NOMO-1 (cell line): ENCODE measurements at regions not wholly inside any gene's neighbourhood (a gene's known extent, or its start where the extent isn't known, plus 50 kb on each side); places are given as distances from the start of the nearest gene placed in this dataset.

Experiments used
- DNase-seq, 2 experiments: peaks; one replicate each; lab custom pipeline; 2025; ENCODE audit not compliant: unreplicated experiment in 2 of 2; lab: John Stamatoyannopoulos, UW

- no peak for DNase-seq
These were observed 140.5 kb upstream of the HNRNPA3 start for GRCh38 chr2:177072090-177072489.

DNA sequence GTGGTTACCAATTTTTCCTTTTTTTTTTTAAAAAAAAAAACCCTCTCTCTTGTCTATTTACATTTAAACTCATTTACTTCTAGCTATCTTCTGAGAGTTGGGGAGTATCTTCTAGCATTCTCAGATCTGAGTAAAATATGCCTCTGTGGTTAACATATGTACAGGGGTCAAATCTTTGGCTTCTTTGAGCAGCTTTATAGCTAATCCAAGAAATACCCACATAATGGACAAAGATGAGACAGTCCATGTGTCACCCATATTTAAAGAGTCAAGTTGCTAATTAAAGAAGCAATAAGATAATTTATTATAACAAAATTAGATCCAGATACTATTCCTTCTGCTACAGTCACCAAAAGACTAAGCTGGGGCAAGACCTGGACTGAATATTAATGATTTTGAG is 139.0 kb upstream of the HNRNPA3 start:
- no peak for DNase-seq

DNA sequence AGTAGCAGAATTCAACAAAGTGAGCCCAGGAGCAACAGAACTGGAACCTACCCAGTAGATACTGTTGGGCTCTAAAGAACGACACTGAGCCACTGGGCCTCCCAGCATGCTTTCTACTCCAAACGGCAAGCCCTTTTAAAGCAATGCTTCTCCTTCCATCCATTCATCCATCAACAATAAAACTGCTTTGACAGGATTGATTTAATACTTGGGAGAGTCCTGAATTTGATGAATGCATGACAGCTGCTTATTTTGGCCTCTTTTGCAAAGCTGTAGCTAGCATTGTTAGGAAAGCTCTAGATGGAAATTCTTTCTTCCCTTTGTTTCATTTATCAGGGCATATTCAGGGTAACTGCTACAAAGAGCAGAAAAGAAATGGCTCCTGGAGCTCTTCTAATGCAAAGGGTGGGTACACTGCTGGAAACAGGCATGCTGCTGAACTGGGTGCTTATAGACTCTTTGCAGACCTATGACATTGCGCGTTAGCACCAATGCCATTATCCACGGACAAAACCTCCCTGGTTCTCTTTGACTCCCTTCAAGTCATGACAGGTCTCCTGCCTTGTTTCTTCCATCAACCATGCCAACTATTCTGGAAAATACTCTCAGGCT is 138.4 kb upstream of the HNRNPA3 start:
- DNase-seq = no peak

GRCh38 chr2:177075254-177075653 is 137.3 kb upstream of the HNRNPA3 start:
- peak; percentile 52 to 81 for DNase-seq

DNA sequence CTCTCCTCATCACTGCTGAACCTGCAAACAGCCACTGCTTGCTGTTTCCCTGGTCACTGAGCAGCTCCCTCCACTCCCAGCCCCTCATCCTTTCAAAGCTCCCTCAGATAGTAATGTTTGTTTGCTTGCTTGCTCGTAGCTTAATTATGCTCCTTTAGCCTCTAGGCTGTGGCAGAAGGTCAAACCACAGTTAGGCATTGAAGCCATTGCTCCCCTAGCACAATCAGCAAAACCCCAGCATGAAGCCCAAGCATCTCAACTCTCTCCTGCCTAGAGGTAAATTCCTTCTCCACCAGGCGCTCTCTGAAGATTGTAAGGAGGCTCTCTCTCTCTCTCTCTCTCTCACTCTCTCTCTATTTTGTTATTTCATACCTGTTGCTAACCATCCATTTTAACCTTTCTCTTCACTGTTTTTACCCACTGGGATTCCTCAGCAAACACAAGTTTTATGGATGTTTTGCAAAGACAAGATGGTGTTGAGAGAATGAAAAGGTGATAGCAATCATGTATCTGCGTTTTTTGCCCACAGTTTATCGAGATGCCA is 135.9 kb upstream of the HNRNPA3 start:
- no peak for DNase-seq

DNA sequence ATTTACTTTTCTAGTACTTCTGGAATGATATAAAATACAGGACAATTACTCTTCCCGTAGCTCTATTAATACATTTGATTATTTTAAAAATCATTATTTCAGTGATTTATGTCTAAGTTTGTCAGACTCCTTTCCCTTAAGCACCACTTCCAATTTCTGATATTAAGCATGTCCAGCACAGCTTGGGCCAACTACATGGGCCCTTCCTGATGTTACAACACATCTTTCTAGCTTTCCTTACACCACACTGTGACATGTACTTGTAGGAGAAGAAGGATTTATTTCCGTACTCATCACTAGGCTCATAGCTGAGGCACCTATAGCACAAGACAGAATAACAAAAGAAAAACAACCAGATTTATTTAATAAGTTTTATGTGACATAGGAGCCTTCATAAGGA is 134.8 kb upstream of the HNRNPA3 start:
- no peak for DNase-seq

DNA sequence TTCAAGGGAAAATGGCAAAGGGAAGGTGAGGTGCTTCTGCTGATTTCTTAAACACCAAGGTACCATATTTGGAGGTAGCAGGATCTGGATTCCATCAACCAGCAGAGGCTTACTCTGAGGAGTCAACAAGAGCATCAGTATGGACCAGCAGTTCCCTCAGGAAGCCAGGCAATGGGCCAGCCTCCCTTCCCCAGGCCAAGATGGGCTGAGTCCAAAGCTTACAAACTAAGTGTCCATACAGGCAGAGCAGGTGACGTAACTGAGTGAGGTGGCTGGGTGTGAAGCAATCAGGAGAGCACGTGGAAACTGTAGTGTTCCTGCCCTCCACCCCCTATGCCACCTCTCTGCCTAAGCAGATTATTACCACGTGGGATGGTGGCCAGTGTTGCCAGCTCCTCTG is 134.2 kb upstream of the HNRNPA3 start:
- peak; percentile 41 to 46 for DNase-seq

DNA sequence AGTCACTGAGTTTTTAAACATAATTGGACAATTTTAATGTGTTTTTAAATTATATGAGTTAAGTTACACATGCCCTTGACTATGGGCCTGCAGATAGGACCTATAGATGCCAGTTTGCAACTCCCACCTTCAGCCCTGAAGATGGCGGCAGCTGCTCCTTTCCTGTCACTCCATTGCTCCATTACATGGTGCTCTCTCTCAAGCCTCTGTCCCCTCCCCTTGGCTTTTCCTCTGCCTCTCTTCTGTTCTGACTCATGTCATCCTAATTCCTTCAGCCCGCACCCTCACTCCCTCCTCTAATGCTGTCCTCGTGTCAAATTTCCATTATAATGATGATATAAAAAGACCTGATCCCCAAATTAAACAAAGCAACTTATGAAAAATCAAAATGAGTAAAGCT is 133.7 kb upstream of the HNRNPA3 start:
- no peak for DNase-seq

GRCh38 chr2:177080746-177081284 is 131.8 kb upstream of the HNRNPA3 start:
- DNase-seq = no peak

- peak; percentile 39 to 76 for DNase-seq
These were observed 128.0 kb upstream of the HNRNPA3 start for GRCh38 chr2:177084607-177085006.

- DNase-seq = no peak
These were observed 124.1 kb upstream of the HNRNPA3 start for GRCh38 chr2:177088529-177088928.

DNA sequence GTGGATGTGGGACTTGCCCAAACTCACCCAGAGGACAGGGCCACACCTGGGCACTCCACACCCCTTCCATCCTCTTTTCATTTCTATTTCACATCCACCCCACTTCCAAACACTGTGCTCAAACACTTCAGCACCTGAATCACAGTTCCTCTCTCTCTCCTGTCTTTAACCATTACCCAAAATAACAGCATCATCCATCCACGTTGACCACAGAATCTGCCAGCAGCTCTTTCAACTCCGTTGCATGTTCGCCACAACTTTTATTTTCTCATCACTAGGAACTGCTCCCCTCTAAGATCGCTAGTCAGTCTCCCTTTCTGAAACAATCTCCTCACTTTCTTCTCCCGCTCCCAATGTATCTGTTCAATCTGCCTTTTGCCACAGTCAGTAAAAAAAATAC is 121.6 kb upstream of the HNRNPA3 start:
- DNase-seq = no peak

DNA sequence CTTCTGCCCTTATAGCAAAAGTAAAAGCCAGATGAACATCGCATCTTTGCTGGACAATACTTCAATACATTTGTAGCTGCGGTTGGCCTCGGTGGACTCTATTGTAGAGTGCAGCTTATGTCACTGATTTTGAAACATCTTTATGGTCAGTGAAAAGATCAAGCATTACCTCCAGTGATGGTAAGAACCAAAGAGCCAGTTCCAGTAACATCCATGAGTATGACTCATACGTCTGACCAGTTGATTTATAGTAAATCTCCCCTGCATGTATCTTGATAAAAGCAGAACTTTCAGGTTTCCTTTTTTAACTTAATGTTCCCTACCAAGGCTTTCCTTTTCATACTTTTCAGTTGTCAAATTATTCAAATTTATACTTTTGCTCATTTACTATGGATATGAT is 119.2 kb upstream of the HNRNPA3 start:
- DNase-seq = no peak

GRCh38 chr2:177098001-177098613 is 114.5 kb upstream of the HNRNPA3 start:
- DNase-seq = no peak

- DNase-seq = no peak
These were observed 110.7 kb upstream of the HNRNPA3 start for GRCh38 chr2:177101930-177102329.

GRCh38 chr2:177106212-177106611 is 106.4 kb upstream of the HNRNPA3 start:
- DNase-seq = no peak

GRCh38 chr2:177108890-177109289 is 103.7 kb upstream of the HNRNPA3 start:
- no peak for DNase-seq

DNA sequence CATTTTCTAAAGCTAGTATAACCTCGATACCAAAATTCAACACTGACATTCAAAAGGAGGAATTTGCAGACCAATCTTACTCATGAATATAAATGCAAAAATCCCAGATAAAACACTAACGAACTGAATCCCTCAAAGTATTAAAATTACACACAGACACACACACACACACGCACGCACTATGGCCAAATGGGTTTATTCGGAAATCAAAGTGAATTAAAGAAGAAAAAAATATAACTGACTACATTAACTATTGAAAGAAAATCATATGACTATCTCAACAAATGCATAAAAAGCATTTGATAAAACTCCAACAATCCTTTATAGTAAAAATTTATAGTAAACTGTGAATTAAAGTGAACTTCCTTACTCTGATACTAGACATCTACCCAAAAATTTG is 97.9 kb upstream of the HNRNPA3 start:
- no peak for DNase-seq

GRCh38 chr2:177117755-177118154 is 94.8 kb upstream of the HNRNPA3 start:
- DNase-seq = no peak

- no peak for DNase-seq
These were observed 94.0 kb upstream of the HNRNPA3 start for GRCh38 chr2:177118636-177119035.

- DNase-seq = no peak
These were observed 93.5 kb upstream of the HNRNPA3 start for GRCh38 chr2:177119099-177119498.

DNA sequence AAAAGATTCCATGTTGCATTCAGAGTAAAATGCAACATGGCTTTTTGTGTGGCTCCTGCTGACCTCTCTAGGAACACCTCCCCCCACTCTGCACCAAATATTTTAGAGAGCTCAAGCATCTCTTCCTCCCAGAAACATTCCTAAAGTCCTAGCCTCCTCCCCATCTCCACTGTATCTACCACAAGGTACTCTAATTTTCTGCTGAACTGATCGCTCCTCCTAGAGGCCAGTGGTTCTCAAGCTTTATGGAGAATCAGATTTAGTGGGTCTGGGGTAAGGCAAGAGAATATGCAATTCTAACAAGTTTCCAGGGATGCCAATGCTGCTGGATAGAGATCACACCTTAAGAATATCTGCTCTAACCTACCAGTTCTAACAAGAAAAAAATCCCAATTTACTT is 89.5 kb upstream of the HNRNPA3 start:
- no peak for DNase-seq
